ENCODE measurements at regions not wholly inside any gene's neighbourhood (a gene's known extent, or its start where the extent isn't known, plus 50 kb on each side); places are given as distances from the start of the nearest gene placed in this dataset.

- no peak for TF ChIP-seq POLR2A (IDR thresholded peaks at IDR 0.05; ENCODE audit: low read length)
- TF ChIP-seq GATA1 (IDR thresholded peaks at IDR 0.05; ENCODE audit: low read depth, low read length) = no peak
Measured at GRCh38 chr12:115140981-115141655, 457.1 kb upstream of the TBX3 start.

All from erythroblast (primary cell).